ENCODE measurements at regions not wholly inside any gene's neighbourhood (a gene's known extent, or its start where the extent isn't known, plus 50 kb on each side); places are given as distances from the start of the nearest gene placed in this dataset.

DNA sequence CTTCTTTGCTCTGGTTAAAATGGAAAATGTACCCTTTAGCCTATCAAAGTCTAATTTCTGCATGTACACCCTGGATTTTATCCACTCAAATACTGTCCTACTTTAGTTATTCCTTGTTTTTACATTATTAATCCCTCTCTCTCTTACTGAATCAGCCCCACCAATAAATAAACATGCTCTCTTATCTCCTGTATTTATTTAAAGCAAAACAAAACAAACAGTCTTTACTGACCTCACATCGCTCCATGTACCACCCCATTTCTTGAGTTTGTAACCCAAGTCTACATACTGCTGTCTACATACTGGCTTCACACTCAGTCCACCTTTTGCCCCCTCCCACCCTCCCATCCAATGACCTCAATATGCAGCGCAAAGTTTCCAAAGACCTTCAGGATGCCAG is 113.3 kb upstream of the RORA start:
- TF ChIP-seq, protein P1, sequence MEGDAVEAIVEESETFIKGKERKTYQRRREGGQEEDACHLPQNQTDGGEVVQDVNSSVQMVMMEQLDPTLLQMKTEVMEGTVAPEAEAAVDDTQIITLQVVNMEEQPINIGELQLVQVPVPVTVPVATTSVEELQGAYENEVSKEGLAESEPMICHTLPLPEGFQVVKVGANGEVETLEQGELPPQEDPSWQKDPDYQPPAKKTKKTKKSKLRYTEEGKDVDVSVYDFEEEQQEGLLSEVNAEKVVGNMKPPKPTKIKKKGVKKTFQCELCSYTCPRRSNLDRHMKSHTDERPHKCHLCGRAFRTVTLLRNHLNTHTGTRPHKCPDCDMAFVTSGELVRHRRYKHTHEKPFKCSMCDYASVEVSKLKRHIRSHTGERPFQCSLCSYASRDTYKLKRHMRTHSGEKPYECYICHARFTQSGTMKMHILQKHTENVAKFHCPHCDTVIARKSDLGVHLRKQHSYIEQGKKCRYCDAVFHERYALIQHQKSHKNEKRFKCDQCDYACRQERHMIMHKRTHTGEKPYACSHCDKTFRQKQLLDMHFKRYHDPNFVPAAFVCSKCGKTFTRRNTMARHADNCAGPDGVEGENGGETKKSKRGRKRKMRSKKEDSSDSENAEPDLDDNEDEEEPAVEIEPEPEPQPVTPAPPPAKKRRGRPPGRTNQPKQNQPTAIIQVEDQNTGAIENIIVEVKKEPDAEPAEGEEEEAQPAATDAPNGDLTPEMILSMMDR (IDR thresholded peaks at IDR 0.05): no peak
- no peak for TF ChIP-seq POLR2A (IDR thresholded peaks at IDR 0.05)

All from body of pancreas (tissue), 4 donors.